NCI-H345 treated with DMSO at 0.1 percent for 48 hours (cell line): ENCODE measurements at regions not wholly inside any gene's neighbourhood (a gene's known extent, or its start where the extent isn't known, plus 50 kb on each side); places are given as distances from the start of the nearest gene placed in this dataset.
A peak's percentile ranks its signal among the peaks of the same experiment; 100 is the strongest.
"Not testable (repeated sequence)": the region's sequence is repeated elsewhere in the genome, so short reads cannot be mapped to it uniquely, and the experiment has no call there.

Experiments used
- DNase-seq: peaks from one replicate; lab custom pipeline; 2025; ENCODE audit not compliant: unreplicated experiment; lab: John Stamatoyannopoulos, UW

- DNase-seq: not testable (repeated sequence)
Observed at GRCh38 chr12:74676955-74677354, 139.3 kb downstream of the ATXN7L3B start.

- DNase-seq: no peak
Observed at GRCh38 chr12:74685385-74685784, 147.8 kb downstream of the ATXN7L3B start.

DNA sequence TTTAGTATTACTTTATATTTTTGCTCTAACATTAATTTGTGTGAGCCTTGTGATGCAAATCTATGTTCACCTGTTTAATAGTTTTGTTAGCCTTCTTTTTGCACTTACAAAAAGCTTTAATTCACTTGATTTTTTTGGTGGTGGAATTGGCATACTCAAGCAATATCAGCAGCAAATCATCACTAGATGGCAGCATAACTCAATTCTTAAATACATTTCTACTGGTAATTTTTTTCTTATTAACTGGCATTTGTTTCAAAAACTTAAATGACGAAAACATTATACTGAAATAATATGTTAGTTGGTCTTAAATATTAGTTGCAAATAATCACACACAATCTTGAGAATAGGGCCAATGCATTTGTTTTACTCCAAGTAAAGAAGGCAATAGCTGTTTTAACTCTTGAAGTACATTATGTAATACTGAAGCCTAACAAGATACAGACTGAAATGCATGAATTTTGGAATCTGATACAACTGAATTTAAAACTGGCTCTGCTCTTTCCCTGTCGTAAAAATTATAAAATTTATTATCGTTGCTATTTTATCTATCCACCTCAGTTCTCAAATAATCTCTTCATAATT is 151.5 kb downstream of the ATXN7L3B start:
- peak; percentile 19 for DNase-seq

DNA sequence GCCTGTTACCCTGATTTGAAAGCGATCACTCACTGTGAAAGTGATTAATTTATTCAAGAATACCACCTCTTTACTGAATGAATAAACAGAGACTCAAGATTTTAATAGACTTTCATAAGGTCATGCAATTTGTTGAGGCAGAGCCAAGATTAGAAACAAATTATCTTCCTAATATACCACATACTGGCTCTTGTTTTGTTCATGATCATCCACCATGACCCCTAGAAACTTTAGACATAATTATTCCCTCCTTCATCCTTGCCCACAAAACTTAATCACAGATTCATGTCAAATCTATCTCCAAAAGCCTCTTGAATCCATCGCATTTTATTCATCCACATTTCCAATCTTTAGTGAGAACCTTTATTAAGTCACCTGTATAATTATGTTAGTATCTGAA is 152.3 kb downstream of the ATXN7L3B start:
- no peak for DNase-seq

DNA sequence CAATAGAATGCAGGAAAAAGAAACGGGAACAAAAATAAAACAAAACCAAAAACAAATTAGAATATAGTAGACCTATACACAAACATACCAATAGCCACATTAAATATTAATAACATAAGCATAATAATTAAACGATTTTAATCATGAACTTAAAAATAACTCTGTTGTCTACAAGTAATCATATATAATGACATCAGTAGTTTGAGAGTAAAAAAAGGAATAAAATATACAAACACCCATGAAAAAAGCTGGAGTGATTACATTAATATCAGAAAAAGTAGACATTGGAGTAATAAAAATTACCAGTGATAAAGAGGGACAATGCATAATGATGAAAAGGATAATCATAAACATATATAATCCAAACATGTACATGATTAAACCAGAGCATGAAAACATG is 181.8 kb downstream of the ATXN7L3B start:
- DNase-seq: no peak

GRCh38 chr12:74722709-74723108 is 185.1 kb downstream of the ATXN7L3B start:
- DNase-seq: no peak

GRCh38 chr12:74725154-74725553 is 187.5 kb downstream of the ATXN7L3B start:
- no peak for DNase-seq

DNA sequence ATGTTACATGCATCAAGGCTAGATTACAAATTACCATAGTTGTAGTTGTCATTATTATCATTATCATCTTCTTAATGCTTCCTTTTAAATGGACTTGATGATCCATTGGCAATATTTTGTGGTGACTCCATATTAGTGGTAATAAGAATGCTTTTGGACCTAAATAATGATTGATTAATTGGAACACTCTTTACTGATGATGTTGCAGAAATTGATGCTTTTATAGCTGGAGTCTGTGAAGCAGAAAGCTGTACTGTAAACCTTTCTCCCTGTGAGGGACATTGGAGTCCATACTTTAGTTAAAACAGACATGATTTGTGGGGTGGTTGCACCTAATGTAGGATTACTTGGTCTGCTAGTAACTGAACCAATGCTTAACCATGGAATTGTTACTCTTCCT is 190.4 kb downstream of the ATXN7L3B start:
- no peak for DNase-seq

DNA sequence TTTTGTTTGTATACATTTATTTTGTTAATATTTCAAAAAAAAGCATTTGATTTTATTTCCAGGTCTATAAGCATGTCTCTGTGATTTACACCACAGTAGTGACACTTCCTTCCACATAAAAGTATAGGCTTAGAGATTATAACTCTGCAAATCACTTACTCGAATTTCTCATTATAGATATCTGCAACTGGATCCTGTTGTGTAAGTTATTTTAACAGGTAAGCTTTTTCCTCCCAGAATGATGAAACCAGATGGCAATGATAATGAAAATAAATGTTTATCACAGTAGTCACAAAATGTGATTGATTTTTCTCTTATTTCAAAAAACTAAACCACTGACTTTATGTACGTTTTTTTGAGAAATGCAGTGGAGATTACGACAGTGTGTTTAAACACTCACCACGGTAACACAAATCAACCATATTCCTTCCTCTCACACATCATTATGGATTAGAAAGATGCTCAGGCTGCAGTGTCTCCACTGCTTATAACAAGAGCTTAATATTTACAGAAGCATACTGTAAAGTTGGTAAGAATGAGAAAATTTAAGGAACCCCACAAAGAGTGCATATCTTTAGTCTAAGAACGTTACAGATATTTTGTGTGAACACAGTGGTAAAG is 194.6 kb downstream of the ATXN7L3B start:
- DNase-seq: no peak

- DNase-seq: no peak
Observed at GRCh38 chr12:74732826-74733225, 195.2 kb downstream of the ATXN7L3B start.

GRCh38 chr12:74741112-74741511 is 203.5 kb downstream of the ATXN7L3B start:
- no peak for DNase-seq

DNA sequence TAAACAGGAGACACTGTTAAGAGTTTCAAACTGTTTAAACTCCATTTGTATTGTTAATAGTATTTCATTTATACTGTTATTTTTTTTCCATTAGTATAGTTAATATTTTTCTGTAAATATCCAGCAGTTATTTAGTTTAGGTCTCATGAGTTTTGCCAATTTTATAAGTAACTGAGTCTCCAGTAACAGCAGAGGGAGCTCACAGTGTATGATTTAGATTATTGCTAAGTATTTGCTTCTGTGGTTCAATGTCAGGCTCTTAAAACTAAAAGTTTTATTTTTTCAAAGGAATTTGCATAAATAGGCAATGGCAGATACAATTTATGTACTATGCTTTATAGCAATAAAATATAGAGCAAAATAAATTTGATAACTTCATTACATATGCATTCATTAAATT is 209.7 kb downstream of the ATXN7L3B start:
- DNase-seq: no peak

DNA sequence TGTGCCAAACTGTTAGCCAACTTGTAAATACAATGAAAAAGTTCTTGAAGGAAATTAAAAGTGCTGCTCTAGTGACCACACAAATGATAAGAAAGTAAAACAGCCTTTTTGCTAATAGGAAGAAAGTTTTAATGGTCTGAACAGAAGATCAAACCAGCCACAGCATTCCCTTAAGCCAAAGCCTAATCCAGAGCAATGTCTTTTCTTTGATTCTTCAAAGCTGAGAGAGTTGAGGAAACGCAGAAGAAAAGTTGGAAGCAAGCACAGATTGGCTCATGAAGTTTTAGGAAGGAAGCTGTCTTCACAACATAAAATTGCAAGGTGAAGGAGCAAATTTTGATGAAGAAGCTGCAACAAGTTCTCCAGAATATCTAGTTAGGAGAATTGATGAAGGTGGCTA is 213.8 kb downstream of the ATXN7L3B start:
- DNase-seq: no peak

- no peak for DNase-seq
Observed at GRCh38 chr12:74752215-74752614, 214.6 kb downstream of the ATXN7L3B start.

DNA sequence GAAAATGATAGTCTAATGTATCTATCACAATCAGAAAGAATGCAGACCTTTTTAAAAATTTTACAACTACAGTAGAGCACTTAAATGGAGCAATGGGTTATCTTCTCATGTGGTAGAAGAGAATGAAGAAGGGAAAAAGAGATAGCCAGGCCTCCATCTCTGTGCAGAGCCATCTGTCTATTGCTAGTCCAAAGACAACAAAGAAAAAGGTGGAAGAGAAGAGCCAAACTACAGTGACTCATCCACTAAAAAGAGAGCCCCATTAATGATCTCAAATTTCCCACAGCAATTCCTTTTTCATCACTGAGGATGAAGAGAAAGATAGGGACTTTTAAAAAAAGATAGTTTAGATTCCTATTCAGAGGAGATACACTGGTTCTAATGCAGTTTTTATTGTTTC is 232.9 kb downstream of the ATXN7L3B start:
- DNase-seq: no peak

DNA sequence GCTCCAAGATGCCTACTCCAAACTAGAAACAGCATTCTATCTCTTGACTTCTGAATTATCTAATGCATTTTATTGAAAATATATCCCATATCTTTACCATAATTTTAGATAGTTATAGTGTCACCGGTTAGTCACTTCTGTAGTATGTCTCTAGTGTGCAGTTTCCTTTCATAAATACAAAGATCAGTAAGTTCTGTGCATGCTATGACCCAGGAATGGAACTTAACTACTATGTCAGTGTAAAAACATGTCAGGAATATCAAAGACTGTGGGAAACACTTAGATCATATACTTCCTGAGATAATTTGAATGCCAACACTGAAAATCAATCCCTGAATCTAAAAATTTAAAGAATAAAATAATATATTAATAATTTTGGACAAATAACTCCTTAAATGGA is 237.6 kb downstream of the ATXN7L3B start:
- DNase-seq: no peak

GRCh38 chr12:74776378-74776777 is 238.7 kb downstream of the ATXN7L3B start:
- no peak for DNase-seq

DNA sequence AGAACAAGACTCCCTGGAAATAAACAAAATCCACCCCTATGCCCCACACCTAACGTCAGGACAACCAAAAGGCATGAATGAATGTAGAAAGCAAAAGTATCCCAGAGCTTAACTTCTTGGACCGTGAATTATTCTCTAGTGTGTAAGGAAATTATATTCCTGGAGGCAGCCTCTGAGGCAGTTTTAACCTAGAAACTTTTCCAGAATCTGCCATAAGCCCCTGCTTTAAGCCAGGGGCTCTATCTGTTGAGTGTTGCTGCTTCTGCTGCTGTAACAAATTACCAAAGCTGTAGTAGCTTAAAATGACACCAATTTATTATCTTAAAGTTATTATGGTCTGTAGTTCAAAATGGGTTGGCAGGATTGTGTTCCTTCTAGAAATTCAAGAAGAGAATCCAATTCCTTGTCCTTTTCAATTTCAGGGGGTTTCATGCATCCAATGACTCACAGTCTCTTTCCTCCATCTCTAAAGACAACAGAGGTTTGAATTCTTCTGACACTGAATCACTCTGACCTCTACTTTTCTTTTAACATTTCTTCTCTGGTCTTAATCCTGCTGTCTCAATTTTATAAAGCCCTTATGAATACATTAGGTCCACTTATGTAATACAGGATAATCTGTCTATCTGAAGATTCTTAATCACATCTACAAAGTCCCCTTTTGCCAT is 242.7 kb downstream of the ATXN7L3B start:
- DNase-seq: no peak

- DNase-seq: not testable (repeated sequence)
Observed at GRCh38 chr12:74780850-74781241, 243.2 kb downstream of the ATXN7L3B start.

- no peak for DNase-seq
Observed at GRCh38 chr12:74781991-74782485, 244.4 kb downstream of the ATXN7L3B start.

DNA sequence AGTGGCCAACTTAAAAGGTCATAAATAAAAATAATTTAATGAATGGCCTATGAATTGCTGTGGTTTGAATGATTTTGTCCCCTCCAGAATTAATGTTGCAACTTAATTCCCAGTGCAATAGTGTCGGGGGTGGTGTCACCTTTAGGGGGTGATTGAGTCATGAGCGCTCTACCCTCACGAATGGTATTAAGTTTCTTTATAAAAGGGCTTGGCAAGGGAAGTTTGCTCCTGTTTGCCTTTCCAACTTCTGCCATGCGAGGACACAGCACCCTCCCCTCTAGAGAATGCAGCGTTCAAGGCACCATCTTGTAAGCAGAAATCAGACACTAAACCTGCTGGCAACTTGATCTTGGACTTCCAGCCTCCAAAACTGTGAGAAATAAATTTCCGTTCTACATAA is 253.3 kb downstream of the ATXN7L3B start:
- no peak for DNase-seq

DNA sequence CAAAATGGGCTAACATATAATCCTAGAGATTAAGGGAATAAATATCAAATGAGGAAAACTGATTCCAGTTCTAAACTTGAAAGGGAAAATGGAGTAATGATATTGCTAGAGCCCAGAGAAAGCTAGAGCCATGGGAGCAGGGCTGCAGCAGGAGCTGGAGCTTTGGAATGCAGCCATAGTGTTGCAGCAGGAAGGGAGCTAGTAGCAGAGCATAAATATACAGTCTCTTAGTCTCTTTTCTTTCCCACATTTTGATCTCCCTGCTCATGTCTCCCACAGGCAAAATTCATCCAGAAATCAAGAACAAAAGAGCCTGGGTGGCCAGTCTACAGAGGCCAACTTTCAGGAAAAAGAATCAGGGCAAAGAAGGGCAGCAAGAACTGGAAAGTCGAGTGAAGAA is 253.7 kb downstream of the ATXN7L3B start:
- no peak for DNase-seq
